ENCODE measurements at regions not wholly inside any gene's neighbourhood (a gene's known extent, or its start where the extent isn't known, plus 50 kb on each side); places are given as distances from the start of the nearest gene placed in this dataset.

DNA sequence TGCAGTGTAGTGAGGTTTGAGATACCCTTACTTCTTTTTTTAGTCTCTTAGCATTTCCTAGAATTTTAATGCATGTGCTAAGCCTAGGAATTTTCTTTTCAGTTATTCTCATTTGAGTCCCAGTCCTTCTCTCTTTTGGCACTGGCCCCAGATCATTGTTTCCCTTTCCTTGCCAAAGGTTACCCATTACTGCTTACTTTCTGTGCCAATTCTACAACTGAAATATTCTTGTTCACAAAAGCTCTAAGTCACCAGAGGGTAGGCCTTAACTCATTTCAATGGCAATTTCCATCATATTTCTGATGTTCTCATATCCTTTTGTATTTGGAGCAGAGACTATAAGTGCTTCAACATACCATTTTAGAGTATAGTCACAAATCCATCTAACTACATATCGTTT lies 199.6 kb upstream of the CBLB start:
- DNase-seq (ENCODE audit: low spot score) = no peak
- no peak overlapping the region for H2AFZ ChIP-seq
- peaks cover 4% of the 10 kb centered on the region for H3K27me3 Mint-ChIP-seq (ENCODE audit: insufficient read depth, low read depth, poor library complexity)

More for the DNA sequence above, 199.6 kb upstream of the CBLB start:
- no peak overlapping the region for H3K4me2 ChIP-seq
- no peaks in the 10 kb centered on the region for H3K27me3 ChIP-seq (ENCODE audit: insufficient read depth)
- H3K79me2 ChIP-seq (replicated peaks; ENCODE audit: insufficient read depth) = no peaks in the 10 kb centered on the region
- peaks cover 4% of the 10 kb centered on the region; the same call in 1 of the 2 replicates for H3K9me2 ChIP-seq (ENCODE audit: insufficient read depth)
- peaks cover 16% of the 10 kb centered on the region for H3K36me3 Mint-ChIP-seq (ENCODE audit: low read depth)
- H3K4me1 ChIP-seq (ENCODE audit: insufficient read depth) = no peaks in the 10 kb centered on the region
- no peaks in the 10 kb centered on the region for H4K20me1 ChIP-seq (replicated peaks; ENCODE audit: insufficient read depth)
- H3K36me3 ChIP-seq (ENCODE audit: insufficient read depth) = no peaks in the 10 kb centered on the region; the same call in 1 of the 2 replicates
- peaks cover 21% of the 10 kb centered on the region for H3K9me3 Mint-ChIP-seq
- no peak for ATAC-seq
- H3K4me1 Mint-ChIP-seq = no peaks in the 10 kb centered on the region
- H3K27ac ChIP-seq (ENCODE audit: low read depth) = no peak overlapping the region
- H3K4me3 Mint-ChIP-seq = no peak overlapping the region
- TF ChIP-seq EZH2 (IDR thresholded peaks at IDR 0.05; ENCODE audit: low read depth, unreplicated experiment) (no peak), CREB1 (CRISPR knock-in tag; IDR thresholded peaks at IDR 0.05; ENCODE audit: low read depth) (no peak), ETS1 (IDR thresholded peaks at IDR 0.05) (no peak), EZH2phosphoT487 (IDR thresholded peaks at IDR 0.05; ENCODE audit: unreplicated experiment) (no peak), NANOG (IDR thresholded peaks at IDR 0.05; ENCODE audit: borderline replicate concordance) (no peak), ZNF331 (CRISPR knock-in tag; IDR thresholded peaks at IDR 0.05; ENCODE audit: low read depth) (no peak), POLR2AphosphoS5 (IDR thresholded peaks at IDR 0.05; ENCODE audit: low read depth) (no peak)
- TF ChIP-seq, protein P1, sequence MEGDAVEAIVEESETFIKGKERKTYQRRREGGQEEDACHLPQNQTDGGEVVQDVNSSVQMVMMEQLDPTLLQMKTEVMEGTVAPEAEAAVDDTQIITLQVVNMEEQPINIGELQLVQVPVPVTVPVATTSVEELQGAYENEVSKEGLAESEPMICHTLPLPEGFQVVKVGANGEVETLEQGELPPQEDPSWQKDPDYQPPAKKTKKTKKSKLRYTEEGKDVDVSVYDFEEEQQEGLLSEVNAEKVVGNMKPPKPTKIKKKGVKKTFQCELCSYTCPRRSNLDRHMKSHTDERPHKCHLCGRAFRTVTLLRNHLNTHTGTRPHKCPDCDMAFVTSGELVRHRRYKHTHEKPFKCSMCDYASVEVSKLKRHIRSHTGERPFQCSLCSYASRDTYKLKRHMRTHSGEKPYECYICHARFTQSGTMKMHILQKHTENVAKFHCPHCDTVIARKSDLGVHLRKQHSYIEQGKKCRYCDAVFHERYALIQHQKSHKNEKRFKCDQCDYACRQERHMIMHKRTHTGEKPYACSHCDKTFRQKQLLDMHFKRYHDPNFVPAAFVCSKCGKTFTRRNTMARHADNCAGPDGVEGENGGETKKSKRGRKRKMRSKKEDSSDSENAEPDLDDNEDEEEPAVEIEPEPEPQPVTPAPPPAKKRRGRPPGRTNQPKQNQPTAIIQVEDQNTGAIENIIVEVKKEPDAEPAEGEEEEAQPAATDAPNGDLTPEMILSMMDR (conservative IDR thresholded peaks at IDR 0.05; ENCODE audit: low read depth in 2 of 2) = no peak
- TF ChIP-seq, protein P2, sequence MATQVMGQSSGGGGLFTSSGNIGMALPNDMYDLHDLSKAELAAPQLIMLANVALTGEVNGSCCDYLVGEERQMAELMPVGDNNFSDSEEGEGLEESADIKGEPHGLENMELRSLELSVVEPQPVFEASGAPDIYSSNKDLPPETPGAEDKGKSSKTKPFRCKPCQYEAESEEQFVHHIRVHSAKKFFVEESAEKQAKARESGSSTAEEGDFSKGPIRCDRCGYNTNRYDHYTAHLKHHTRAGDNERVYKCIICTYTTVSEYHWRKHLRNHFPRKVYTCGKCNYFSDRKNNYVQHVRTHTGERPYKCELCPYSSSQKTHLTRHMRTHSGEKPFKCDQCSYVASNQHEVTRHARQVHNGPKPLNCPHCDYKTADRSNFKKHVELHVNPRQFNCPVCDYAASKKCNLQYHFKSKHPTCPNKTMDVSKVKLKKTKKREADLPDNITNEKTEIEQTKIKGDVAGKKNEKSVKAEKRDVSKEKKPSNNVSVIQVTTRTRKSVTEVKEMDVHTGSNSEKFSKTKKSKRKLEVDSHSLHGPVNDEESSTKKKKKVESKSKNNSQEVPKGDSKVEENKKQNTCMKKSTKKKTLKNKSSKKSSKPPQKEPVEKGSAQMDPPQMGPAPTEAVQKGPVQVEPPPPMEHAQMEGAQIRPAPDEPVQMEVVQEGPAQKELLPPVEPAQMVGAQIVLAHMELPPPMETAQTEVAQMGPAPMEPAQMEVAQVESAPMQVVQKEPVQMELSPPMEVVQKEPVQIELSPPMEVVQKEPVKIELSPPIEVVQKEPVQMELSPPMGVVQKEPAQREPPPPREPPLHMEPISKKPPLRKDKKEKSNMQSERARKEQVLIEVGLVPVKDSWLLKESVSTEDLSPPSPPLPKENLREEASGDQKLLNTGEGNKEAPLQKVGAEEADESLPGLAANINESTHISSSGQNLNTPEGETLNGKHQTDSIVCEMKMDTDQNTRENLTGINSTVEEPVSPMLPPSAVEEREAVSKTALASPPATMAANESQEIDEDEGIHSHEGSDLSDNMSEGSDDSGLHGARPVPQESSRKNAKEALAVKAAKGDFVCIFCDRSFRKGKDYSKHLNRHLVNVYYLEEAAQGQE (IDR thresholded peaks at IDR 0.05; ENCODE audit: unreplicated experiment) = no peak
- H3K4me3 ChIP-seq = no peak overlapping the region
- no peaks in the 10 kb centered on the region for H3F3A ChIP-seq (replicated peaks; ENCODE audit: low read depth)
- no peak overlapping the region for H3K27ac Mint-ChIP-seq

All from GM23338 (cell line).